GM21447 (cell line): ENCODE measurements at regions not wholly inside any gene's neighbourhood (a gene's known extent, or its start where the extent isn't known, plus 50 kb on each side); places are given as distances from the start of the nearest gene placed in this dataset.

Experiments
- ATAC-seq: cut with Tn5 transposase; IDR thresholded peaks from one replicate; pipeline ENCODE4 v1.9.1; 2021; ENCODE audit not compliant: unreplicated experiment

DNA sequence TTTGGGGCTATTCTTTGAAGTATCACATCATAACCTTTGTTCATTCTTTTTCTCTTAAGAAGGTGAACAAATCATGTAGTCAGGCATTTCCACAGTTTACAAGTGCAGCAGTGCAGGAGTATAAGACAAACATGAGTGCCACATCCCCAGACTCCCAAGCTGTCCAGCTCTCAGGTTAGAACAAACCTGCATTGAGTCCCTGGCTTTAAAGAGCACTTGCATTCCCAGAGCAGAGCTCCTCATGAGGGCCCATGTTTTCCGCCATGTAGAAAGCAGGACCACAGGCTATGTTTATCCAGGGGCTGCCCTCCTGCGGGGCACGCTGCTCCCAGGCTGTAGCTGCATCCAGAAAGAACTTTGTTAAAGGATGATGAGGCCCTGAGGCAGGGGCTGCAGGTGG is 267.7 kb downstream of the TLE3 start:
- ATAC-seq, result no peak

DNA sequence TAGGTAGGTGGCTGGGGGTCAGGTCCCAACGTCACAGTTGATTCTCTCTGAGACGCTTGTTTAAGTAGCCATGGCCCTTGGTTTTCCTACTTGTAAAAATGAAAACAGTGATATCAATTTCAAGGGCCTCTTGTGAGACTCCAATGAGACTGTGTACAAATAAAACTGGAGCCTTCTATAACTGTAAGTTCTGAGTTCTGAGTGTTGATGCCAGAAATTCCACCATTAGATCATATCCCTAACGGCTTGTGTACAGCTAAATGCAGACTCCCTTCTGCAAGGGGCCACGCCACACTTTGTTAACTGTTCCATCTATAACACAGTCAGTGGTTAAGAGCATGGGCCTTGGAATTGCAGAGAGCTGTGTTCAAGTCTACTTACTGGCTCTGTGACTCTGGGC is 267.3 kb downstream of the TLE3 start:
- no peak for ATAC-seq

DNA sequence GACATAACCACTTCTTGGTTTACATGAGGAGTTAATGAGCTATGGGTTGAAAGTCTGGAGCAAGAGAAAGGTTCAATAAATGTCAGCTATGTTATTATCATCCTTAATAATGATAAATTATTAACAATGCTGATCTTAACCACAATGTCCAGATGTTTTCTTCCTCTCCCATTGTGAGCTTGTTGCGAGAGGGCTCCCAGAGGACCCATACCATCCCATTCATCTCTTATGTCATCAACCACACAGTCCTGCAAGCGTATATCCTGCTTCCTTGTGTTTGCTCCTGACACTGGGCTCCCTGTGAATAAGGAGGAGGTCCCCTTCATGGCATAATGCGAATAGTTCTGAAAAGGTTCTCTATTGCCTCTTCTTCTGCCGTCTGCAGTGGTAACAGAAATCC is 266.8 kb downstream of the TLE3 start:
- ATAC-seq, result no peak

DNA sequence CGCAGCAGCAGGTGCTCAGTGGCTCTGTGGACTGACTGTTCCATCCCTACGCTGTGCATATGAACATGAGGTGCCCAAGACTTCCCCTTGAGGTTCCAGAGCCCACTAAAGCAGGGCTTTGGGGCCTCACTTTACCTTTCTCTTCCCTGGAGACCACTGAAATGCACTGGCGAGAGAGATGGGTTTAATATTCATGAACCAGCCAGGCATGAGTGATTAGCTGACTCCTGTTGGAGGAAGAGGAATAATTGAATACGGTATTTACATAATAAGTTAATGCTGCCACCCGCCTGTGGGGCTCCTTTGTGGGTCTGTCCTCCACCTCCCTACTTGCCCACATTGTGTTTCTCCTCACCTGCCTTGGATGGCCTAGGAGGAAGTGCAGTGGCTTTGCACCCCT is 263.4 kb downstream of the TLE3 start:
- no peak for ATAC-seq

DNA sequence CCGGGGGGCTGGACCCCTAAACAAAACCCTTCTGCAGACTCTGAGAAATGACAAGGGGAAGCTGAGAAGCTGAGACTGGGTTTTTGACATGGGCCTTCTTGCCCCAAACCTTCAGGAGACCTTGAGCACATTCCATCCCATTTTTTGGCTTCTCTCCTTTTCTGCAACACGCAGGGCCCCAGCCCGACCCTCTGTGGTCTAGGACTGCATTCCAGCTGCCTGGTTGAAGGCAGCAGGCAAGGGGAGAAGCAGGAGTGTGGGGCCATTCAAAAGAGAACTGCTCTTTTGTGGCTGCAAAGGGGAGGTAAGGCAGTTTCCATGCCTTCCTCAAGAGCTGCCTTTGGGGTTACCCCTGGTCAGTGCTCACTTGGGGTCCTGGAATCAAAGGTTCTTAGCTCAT is 263.0 kb downstream of the TLE3 start:
- ATAC-seq, result no peak

DNA sequence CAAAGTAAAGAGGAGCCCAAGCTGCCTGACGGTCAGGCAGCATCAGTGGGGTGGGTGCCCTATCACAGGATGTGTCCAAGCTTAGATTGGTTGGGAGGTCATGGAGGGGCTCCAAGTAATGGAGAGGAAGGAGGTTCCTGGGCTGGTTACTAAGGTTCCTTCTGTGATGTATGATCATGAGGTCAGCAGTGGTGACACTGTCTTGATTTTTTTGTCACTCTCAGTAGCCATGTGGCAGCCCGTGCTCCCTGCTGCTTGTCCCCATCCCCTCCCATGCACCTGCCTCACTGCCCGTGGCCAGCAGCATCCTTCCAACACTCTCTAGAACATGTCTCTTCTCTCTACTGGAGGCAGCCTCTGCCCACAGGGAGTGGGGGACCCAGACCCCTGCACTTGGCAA is 261.7 kb downstream of the TLE3 start:
- ATAC-seq, result no peak

DNA sequence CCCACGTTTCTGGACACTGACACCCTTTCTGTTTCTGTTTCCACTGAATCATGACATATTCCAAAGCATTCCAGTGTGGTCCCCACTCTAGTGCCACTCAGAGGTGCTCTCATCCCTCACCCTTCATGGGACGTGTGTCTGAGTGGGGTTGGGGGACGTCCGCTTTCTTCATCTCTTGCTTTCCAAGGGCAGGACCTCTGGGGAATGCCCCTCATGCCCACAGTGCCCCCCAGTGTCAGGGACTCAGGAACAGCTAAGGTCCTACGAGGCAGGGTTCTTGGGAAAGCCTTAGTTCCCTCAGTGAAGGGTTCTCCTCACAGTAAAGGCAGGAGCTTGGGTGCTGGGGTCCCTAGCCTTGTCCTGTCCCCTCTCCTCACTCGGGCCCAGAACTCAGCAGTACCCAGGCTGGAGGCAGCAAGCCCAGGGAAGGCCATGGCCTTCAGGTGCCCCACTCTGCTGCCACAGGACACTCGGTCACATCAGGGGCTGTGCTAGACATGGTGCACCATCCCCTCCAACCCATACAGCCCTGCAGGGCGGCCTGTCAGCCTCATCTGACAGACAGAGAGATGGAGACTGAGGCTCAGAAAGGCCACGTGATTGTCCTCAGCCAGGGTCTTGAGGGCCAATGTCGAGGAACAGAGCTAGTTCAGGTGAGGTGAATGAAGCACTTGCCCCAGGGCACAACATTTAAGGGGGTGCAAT is 261.0 kb downstream of the TLE3 start:
- no peak for ATAC-seq

DNA sequence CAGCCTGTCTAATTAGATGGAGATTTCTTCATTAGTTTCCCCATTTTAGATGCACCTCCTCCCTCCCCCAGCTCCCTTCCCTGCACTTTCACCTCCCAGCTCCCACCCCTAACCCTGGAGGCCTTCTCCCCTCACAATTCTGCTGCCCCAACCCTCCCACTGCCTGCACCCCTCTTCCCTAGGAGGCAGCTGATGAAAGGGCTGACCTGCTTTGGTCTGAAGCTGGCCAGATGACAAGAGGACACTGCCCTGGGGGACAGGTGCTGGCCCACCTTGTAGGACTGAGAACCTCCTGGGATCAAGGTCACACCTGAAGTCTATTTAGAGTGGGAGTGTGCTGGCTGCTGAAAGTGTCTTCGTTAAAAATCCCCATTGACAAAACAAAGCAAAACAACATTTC is 259.4 kb downstream of the TLE3 start:
- ATAC-seq, result no peak

DNA sequence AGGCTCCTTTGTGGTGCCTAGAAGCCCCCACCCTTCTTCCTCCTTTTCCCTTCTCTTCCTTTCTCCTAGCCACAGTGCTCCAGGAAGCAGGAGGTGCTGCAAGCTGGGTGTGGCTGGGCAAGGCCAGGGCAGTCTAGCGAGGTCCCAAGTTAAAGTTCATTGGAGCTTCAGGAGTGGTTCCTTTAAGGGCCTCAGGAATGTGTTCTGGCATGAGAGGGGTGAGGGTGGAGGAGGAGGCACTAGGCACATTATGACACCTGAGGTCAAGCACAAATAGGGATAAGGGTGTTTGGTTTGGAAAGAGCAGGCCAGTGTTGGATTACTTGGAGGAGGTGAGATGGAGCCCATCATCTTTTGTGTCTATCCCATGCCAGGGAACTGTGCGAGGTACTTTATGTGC is 258.7 kb downstream of the TLE3 start:
- no peak for ATAC-seq

DNA sequence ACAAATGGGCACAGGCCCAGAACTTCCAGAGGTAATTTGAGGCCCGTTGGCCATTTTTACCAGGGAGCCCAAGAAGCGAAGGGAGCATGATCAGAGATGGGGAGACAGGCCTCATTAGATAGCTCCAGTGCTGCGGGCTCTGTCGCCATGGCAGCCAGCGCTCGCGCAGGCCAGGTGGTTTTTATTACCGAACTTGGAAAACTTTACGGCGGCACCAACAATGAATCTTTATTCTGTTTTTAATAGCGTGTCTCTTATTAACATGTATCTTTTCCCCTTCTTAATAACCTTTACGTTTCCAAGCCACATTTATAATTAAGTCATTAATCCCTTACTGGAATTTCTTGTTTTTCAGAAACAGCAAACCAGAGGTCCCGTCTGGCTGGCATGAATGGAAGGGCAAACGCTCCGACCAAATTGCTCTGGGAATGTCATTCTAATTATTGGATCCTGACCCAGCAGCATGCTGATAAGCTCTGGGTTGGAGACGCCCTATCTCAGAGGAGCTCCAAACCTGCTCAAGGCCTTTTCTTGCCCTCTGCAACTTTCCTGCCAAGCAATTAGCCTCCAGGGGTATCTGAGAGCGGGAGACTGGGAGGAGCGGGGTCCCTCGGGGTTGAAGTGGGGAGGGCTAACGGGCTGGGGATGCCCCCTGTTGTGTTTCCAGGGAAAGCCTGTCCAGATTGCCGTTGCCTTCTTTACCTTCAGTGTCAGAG is 256.4 kb downstream of the TLE3 start:
- ATAC-seq, result no peak

DNA sequence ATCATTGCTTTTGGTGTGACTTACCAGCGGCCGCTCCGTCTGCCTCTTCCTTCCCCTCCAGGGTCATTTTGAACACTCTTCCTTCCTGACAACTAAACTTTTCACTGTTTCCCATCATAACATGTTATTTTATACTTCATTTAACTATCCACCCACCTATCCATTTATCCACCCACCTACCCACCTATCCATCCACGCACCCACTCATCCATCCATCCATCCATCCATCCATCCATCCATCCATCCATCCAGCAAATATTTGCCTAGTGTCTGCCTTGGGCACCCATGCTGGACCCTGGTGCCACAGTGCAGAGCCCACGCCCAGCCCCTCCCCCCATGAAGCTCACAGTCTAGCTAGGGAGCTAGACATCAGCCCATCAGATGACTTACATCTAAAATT is 254.9 kb downstream of the TLE3 start:
- ATAC-seq, result no peak

DNA sequence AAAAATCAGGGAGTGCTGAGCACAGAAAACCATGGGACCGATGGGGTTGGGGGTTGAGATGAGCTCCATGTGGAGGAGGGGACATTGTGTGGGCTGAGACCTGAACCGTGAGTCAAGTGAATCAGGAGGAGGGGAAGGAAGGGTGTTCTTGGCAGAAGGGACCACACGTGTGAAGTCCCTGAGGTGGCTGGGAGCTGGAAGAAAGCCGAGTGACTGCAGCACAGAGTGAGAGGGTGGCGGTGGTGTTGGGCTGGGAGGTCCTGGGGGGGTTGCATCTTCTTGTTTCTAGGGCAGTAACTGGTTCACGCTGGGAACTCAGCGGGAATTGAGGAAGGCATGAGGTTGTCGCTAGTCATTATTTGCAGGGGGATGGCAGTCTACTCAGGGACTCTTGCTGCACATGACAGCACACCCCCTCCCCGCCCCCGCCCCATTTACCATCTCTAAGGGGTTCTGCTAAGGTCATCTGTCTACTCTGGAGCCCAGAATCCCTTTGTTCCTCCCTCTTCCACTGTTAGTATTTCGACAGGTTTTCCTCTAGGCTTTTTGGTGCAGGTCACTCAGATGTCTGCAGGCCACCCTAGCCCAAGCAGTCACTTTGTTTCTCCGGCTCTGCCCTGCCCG is 254.3 kb downstream of the TLE3 start:
- no peak for ATAC-seq

DNA sequence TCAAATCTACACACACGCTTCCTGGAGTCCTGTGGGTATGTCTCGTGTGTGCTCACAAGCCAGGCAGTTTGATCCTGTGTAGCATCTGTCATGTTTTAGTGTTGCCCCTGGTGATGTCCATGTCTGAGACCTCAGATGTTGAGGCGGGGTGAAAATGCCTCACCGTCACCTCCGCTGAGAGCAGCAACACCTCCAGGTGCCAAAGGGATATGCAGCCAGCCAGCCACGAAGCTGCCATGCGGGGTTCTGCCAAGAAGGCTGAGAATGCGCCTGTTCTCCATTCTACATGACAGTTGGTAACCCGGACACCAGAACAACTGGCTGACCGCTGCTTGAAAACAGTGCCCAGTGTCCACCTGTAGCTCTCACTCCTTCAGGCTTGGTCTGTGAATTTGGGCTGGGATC is 253.8 kb downstream of the TLE3 start:
- no peak for ATAC-seq

DNA sequence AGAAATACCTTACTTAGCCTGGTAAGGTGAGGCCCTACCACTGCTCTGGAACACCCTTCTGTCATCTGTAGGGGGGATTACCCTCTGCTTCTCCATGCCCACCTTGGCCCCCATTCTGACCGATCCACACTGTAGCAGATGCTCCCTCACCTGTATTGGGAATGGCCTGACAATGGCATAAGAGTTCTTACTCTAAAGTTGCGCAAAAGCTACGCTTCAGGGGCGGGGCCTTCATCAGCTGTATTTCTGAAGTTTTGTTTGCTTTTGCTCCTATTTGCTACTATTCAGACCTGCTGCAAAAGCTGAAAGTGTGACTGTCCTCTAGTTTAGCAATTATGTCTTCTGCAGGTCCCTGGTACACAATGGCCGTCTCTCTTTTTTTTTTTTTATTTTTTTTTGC is 252.6 kb downstream of the TLE3 start:
- ATAC-seq, result no peak

DNA sequence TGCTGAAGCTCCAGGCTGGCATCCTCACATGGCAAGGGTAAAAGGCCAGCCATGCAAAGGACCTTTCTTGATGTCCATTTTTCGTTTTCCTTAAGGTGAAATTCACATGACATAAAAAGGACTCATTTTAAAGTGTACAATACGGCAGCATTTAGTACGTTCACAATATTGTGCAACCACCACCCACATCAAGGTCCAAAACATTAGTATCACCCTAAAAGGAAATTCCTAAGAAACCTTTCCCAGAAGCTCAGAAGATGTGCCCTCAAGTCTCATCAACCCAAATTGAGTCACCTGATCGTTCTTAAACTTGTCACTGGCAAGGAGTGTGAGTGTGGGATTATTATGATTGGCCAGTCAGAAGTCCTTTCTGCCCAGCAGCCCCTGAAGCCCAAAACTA is 250.1 kb downstream of the TLE3 start:
- ATAC-seq, result no peak

DNA sequence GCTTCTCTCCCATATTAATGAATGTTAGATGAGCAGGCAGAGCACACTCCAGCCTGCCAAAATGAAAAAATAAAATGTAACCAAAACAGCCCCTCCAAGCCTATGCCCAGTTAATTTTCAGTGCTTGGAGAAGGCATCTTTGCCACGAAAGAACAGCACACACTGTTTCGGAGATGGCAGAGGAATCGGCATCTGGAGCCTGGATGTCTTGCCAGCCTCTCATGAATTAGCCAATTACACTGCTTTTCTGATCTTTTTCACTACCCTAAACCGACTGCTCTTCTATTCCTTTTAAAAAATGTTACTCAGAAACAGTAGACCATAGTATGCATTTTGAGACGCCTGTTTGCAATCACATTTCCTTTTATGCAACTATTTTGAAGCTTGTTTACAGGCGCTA is 249.6 kb downstream of the TLE3 start:
- no peak for ATAC-seq

DNA sequence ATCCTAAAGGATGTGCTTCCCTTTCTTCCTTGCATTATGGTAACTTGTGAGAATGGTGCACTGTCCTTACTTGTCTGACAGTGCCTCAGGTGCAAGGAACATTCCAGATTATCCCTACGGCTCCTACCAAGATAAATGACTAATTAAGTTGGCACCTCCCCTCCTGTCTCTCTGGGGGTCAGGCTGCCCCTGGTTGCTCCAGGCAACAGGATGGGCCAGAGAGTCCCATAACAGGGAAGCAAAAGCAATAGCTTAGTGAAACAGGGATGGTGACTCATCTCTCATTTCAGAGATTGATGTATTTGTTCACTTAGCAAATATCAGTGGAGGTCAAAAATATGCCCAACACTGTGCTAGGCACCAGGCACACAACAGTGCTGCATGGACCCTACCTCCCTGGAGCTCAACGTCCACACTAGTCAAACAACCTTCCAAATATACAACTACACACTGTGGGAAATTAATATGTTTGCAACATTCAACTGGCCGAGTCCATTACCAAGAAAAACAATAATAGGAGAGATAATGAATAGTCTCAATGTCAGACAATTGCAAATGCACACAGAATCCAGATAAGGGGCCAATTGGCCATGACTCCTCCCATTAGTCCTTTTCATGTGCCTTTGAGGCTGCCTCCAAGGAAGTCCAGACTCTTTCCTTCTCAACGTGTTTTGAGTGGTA is 249.0 kb downstream of the TLE3 start:
- no peak for ATAC-seq

DNA sequence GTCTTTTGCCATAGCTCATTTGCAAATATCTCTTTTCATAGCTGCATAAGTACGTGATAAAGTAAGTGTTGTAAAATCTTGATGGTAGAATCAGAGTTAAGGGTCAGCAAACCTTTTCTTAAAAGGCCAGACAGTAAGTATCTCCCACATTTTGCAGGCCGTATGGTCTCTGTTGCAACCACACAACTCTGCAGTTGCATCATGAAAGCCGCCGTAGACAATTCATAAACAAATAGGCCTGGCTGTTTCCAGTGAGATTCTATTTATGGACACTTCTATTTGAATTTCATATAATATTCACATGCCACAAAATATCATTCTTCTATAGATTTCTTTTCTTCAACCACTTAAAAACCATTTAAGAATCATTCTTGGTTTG is 248.5 kb downstream of the TLE3 start:
- no peak for ATAC-seq

DNA sequence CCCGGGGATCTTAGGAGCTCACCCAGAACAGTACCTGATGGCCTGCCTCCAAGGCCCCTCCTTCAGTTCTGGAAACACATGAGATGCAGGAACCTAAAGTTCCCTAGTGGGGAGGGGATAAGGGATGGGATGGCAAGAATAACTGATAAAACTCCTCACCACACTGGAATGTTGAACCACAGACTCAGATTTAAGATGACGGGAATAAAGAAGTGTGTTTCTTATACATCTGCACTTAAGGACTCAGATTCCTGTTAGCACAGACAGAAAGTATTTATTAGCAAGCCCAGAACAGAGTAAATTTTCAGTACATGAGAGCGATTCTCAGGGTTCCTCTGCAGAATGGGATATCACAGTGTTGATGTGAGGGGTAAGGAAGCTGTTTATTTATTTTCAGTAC is 245.2 kb downstream of the TLE3 start:
- ATAC-seq, result no peak

DNA sequence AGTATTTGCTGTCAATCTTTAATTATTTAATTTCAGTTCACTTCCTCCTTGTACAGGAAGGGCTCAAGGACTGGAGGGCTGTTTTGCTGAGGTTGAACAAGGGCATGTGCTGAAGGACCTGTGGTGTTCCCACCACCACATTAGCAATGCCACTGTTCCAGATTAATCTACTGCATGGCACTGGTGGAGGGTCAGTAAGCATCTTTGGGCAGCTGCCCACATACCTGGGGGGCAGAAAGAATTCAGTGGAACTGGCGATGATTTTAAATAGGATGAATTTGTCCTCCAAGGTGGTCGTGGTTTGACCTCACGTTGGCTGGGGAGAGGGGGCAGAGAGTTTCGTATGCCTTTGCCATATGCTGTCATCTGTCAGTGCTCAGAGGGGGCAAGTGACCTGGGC is 244.8 kb downstream of the TLE3 start:
- no peak for ATAC-seq

DNA sequence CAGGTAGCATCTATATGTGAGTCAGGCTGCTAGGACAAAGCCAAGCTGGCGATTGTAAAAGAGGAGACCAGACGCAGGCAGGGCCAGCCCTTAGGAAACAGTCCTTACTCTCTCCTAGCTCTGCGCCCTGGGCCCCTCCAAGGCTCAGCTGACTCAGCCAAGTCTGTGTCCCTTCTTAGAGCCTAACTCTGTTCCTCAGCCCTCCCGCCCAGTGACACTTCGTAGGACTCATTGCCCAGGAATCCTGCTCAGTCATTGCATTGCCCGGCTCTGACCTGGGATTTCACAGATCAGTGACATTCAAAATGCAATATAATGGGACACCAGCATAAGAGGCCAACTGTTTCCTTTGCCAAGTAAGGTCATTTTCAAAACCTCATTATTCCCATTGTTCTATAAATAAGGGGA is 244.2 kb downstream of the TLE3 start:
- ATAC-seq, result no peak

DNA sequence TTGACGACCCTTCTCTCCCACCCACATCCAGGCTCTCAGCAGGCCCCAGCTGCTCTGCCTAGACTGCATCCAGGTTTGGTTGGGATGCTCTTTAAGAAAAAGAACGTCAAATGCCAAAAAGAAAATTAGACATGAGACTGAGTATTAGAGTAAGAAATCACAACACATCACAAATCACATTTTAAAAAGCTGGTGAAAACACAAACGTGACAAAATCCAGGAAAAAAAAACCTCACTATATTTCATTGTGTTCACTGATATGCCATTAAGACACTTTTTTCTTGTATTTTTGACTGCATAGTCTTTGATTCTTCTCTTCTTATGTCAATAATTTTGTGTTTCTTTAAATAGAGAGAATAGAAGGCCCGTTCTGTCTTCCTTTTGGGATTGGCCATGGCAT is 243.7 kb downstream of the TLE3 start:
- ATAC-seq, result no peak
